GM21390 (cell line): ENCODE measurements at regions not wholly inside any gene's neighbourhood (a gene's known extent, or its start where the extent isn't known, plus 50 kb on each side); places are given as distances from the start of the nearest gene placed in this dataset.
"Not testable (repeated sequence)": the region's sequence is repeated elsewhere in the genome, so short reads cannot be mapped to it uniquely, and the experiment has no call there.

ENCODE experiments used
- ATAC-seq: cut with Tn5 transposase; IDR thresholded peaks from one replicate; pipeline ENCODE4 v1.9.1; 2021; ENCODE audit not compliant: unreplicated experiment

DNA sequence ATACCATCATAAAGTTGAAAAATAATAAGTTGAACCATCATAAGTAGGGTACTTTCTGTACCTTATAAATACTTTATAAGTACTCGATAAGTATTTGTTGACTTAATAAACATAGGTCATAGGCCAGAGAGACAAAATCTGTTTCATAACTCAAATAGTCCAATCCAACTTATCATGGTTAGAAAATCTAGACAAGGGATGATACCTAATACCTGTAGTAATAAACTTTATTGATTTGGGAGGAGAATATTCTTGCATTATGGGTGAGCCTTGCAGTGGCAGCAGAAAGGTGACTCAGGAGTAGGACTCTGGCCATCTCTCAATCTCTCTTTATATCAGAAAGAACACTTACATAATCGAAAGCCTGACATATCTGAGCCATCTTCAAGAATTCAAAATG, 466.8 kb upstream of the GRIN3A start:
- ATAC-seq: no peak

DNA sequence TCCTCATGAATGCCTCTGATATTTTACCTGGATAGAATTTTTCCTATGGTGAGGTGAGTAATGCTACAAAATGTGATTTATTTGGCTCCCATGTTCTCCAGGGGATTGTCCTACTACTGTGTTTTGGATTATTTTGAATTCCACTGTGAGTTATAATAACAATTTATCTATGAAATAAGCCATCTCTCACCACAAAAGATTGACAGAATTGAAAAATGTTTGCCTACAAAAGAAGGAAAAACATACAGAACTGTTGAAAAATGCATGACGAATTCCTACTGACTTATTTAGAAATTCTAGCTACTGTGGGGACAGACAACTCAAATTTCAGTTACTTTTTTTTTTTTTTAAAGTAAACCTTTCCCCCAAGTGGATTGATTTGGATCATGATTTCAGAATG, 463.7 kb upstream of the GRIN3A start:
- no peak for ATAC-seq

DNA sequence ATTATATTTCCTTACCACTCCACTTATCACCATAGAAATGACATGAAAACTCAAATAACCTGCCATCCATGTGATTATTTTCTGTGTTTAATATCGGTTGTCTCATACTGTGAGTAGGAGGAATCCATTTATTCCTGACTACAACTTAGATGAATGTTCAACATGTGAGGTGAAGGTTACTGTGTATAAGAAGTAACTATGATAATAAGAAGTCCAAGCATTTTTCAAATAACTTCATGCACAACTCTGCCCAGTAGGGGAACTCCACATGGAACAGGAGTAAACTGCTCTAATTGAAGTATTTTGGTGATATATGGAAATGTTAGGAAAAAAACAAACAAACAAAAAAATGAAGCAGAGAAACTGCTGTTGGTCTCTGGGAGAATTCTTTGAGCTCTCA, 447.5 kb upstream of the GRIN3A start:
- no peak for ATAC-seq

DNA sequence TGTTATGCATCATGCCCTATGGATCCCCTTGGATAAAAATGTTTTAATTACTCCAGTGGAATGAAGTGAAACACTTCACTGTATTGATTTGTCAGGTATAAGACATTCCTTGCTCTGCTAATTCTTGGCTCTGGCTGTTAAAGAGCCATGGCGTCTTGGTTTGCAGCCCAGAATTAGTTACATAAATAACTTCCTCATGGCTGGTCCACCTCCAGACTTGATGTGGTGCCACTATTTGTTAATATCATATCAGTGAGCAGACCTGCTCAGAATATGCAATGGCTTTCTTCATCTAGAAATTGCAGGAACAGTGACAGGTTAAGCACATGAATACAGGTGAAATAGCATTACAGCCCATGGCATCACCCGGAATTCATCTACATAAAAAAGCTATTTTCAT, 446.9 kb upstream of the GRIN3A start:
- ATAC-seq: no peak

DNA sequence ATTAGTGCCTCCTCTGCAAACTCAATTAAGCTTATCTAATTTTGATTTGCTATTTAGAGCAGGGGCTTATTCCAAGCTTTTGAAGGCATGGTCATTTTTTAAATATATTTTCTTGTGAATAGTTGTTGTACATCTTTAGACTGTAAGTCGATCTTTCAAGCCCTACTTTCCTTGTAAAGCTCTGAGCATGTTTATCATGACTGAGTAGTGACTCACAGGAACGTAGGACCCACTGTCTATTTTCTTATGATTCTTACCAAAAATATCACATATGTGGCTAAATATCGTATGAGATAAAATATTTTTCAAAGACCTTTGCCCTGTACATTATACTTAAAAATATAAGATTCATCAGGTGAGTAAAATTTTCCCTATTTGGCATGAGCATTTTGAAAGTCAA, 440.4 kb upstream of the GRIN3A start:
- no peak for ATAC-seq

DNA sequence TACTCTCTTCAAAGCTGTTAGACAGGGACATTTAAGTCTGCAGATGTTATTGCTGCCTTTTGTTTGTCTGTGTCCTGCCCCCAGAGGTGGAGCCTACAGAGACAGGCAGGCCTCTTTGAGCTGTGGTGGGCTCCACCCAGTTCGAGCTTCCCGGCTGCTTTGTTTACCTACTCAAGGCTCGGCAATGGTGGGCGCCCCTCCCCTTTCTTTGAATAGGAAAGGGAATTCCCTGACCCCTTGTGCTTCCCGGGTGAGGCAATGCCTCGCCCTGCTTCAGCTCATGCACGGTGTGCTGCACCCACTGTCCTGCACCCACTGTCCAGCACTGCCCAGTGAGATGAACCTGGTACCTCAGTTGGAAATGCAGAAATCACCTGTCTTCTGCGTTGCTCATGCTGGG, 435.8 kb upstream of the GRIN3A start:
- ATAC-seq: not testable (repeated sequence)

DNA sequence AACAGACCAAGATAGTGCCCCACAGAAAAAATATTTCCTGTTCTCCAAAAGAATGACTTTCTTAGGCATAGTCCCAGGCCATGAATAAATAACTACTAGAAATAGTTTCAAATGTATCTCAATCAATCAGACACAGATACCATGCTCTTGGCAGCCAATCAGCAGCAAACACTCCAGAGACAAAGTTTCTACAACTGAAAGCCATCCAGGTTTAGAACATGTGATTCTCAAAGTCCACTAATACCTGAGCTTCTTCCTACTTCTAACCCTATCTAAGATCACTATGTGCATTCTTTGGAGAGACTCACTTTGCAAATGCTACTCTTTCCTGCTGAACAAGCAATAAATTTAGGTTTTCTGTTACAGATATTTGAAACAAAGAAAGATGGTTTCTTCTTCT, 425.8 kb upstream of the GRIN3A start:
- no peak for ATAC-seq

DNA sequence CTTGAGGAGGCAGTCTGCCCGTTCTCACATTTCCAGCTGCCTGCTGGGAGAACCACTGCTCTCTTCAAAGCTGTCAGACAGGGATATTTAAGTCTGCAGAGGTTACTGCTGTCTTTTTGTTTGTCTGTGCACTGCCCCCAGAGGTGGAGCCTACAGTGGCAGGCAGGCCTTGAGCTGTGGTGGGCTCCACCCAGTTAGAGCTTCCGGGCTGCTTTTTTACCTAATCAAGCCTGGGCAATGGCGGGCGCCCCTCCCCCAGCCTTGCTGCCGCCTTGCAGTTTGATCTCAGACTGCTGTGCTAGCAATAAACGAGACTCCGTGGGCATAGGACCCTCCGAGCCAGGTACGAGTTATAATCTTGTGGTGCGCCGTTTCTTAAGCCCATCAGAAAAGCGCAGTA, 414.6 kb upstream of the GRIN3A start:
- not testable (repeated sequence) for ATAC-seq

DNA sequence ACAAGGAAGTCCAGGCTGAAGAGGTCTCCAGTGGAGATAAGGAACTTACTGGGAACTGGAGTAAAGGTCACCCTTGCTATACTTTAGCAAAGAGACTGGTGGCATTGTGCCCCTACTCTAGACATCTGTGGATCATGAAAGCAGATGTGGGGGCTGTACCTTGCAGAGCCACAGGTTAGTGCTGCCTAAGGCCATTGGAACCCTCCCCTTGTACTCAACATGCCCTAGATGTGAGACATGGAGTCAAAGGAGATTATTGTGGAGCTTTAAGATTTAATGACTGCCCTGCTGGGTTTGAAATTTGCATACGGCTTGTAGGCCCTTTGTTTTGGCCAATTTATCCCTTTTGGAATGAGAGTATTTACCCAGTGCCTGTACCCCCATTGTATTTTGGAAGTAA, 397.3 kb upstream of the GRIN3A start:
- no peak for ATAC-seq

DNA sequence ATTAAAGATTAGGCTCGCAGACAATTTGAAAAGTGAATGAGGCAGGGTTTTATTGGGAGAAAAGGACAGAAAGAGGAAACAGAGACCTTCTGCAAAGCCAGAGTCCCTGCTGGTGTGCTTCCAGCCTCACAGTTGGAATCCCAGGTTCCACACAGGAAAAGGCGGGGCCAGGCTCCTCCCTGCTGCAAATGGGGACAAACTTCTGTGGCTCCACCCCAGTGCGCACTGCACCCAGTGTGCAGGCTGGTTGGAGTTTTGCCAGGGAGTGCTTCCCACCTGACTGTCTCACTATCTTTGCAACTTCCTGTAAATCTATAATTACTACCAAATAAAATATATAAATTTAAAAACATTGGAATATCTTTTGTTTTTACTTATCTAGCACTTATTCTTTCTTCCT, 386.0 kb upstream of the GRIN3A start:
- no peak for ATAC-seq

DNA sequence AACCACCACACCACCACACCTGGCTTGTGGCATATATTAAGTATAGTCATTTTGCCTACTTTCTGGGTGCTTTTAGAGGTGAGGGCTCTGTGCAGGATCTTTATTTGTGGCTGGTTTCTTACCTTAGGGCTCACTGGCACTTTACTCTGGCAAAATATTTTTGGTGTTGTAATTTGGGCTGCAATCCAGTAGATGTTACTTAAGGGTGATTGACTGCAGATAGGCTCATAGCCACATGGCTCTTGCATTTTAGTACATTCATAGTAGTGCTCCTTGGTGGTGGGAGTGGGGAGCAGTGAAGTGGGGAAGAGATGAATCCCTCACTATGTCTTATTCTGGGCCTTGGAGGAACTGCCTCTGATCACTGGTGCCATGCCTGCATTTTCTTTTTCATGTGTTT, 376.1 kb upstream of the GRIN3A start:
- ATAC-seq: no peak

DNA sequence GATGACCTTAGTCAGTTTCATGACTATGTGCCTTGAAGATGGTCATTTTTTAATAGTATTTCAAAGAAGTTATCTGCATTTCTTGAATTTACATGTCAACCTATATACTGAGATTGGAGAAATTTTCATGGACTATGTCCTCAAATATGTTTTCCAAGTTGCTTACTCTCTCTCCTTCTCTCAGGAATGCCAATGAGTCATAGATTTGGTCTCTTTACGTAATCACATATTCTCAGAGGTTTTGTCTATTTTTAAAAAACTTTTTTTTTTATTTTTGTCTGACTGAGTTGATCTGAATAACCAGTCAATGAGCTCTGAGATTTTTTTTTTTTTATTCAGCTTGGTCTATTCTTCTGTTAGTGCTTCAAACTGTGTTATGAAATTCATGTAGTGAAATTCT, 374.7 kb upstream of the GRIN3A start:
- no peak for ATAC-seq

DNA sequence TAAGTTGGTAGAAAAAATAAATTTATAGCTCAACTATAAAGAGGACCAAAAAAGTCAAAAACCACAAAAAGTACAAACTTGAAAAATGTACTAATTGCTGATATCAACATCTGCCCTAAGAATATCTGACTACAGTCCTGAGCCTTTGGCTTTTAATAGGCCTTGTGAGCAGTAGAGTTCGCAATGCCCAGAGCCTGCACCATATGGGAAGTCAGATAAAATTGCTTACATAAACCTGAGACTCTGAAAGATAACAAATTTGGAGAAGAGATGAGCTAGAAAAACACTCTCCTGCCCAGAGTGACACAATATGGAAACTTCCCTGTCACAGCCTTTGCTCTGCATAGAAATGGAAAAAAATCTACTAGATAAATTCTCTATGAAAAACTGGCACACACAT, 368.0 kb upstream of the GRIN3A start:
- no peak for ATAC-seq

DNA sequence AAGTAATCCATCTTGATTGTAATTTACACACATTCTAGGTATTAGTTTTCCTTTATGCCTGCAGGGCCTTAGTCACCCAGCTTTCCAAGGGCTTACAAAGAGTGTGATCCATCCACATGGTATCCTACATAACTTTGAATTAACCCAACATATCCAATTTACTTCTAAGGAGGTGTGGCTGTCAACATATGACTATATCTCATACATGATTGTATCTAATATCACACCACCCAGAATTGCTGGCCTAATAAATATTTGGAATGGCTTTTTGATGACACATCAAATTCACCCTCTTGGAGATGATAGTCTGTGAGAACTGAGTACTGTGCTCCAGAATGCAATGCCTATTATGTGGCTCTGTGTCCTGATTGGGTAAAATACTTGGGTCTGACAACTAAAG, 363.3 kb upstream of the GRIN3A start:
- no peak for ATAC-seq

DNA sequence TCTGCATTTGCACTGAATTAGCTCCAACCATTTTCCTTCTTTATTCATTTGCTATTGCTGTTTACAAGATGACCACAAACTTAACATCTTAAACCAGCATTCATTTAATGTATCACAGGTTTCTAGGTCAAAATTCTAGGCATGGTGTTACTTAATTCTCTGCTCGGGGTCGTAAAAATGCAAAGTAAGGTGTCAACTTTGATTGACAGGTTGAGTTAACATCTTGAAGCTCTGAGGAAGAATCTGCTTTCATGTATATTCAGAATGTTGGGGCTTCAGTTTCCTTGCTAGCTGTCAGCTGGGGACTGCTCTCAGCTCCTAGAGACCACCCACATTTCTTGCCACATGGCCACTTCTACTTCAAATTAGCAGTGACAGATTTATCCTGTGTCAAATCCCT, 348.7 kb upstream of the GRIN3A start:
- no peak for ATAC-seq

DNA sequence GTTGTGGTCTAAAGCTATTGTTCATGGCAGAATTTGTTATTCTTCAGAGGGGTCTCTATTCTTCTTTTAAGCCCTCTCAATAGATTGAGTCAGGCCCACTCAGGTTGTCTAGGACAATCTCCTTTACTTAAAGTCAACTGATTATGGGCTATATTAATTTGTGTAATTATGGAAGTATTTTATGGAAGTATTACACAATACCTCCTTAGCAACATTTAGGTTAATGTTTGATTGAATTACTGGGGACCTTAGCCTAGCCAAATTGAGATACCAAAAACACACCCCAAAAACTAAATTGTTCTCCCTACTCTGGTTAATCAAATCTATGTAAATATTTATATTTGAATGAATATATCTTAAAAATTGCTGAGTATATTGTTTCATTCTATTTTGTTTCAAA, 347.1 kb upstream of the GRIN3A start:
- no peak for ATAC-seq

DNA sequence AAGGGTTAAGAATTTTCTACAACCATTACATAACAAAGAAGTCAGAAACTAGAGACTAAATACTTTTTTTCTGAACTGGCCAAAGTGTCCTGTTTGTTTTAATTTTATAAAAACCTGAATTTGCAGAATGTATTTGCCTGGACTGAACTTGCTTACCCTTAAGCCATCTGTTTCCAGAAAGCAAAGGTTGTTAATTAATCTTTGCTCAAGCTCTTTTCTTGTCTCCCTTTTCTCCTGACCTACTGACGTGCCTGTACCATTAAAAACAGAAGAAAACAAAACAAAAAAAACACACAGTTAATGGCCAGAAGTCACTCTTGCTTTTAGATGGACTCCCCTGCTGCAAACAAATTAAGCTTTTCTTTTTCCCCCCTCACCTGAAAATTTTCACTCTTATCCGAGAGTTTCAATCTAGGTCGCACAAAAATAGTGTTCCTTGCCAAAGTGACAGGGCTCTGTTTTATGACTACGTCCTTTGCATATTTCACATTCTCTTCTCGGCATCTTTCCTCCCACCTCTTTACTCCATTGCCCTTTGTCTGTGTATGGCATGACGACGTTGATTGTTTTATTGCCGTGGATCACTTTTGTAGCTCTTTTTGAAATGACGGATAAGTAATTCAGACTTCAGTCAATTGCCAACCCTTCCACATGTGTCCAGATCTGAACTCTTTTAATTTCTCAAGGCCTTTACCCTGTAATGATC, 333.8 kb upstream of the GRIN3A start:
- ATAC-seq: no peak

DNA sequence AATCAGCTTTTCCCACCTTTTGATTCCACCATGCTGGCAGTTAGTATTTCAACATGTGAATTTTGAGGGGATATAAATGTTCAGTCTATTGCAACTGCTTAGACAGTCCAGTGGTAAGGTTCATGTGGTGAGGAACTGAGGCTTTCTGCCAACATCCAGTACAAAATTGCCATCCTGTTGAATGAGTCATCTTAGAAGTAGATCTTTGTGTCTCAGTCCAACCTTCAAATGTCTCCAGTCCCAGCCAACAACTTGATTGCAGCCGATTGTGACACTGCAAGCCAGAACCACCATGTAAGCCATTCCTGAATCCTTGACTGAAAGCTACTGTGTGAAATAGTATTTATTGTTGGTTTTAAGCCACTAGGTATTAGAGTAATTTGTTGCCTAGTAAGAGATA, 331.5 kb upstream of the GRIN3A start:
- no peak for ATAC-seq

DNA sequence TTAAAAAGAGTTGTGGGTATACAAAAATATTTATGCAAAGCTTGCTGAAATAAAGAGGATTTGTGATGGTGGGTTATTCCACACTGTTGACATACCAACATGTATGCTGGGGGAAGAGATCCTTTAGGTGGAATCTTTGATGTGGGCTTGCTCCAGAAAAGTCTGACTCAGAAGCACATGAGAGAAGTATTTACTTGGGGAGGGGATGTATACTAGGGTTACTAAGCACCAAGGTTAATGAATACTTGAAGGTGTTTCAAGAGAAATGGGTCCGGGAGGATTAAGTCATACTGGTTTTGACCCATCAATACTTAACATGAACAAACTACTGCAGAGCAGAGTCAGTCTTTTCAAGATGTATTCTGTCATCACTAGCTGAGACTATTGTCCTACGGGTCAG, 316.4 kb upstream of the GRIN3A start:
- ATAC-seq: no peak

DNA sequence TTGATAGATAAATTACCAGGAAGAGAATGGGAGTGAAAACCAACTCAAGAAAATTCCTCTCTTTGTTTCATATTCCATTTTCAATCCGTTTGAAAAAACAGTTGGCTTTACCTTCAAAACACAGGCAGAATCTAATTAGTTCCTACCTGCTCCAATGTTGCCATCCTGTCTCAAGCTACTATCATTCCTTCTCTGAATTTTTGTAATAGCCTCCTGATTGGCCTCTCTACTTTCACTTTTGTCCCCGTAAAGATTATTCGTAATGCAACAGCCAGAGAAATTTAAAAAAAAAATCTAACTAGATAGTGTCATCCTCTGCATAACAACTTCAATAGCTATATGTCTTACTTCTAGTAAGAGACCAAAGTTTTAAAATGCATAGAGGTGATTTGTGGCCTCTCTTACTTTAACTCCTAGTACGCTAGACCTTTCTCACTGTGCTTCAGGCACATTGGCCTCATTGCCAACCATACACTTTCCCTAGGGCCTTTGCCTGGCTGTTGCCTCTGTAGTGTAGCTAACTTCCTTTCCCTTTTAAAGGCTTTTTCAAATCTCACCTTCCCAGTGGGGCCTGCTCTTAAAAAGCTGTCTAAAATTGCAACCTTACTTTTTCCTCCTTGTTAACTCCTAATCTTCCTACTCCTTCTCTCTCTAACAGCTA, 311.3 kb upstream of the GRIN3A start:
- ATAC-seq: no peak

DNA sequence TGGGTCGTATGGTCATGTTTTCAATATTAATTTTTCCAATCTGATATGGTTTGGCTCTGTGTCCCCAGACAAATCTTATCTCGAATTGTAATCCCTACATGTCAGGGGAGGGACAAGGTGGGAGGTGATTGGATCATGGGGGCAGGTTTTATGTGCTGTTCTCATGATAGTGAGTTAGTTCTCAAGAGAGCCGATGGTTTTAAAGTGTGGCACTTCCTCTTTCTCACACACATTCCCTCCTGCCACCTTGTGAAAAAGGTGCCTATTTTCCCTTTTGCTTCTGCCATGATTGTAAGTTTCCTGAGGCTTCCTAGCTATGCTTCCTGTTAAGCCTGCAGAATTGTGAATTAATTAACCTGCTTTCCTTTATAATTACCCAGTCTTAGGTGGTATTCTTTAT, 309.1 kb upstream of the GRIN3A start:
- no peak for ATAC-seq

DNA sequence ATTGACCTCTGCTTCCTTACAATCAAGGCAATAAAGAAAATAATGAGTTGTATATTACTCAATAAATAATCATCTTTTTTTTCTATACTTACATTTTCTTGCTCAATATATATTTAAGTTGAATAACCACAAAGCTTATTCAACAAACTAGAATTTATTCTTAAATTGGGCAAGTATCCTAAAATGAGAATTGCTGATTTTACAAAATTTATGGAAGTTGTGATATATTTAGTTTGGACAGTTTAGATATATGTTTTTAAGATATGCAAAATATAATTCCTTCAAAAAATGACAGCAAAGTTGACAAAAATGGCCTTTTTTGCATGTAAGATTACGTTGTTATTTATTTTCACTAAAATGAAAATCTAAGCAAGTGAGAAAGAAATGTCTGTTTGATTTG, 305.7 kb upstream of the GRIN3A start:
- ATAC-seq: no peak

DNA sequence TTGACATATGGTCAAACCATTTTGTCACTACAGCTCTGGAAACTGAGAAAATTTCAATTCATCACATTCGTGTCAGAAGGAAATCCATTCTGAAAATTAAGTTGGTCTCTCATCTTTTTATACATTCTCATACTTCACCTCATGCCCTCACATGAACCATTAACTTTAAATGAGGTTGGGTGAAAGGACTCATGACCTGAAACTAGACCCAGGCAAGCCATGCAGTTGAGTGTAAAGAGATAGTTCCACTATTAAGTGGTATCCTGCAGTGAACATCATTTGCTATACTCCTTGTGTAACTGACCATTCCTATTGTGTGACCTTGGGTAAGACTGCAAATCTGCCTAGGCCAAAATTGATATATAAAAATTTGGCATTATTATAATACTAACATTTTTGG, 299.6 kb upstream of the GRIN3A start:
- no peak for ATAC-seq
